HFFc6 (cell line): ENCODE measurements at regions not wholly inside any gene's neighbourhood (a gene's known extent, or its start where the extent isn't known, plus 50 kb on each side); places are given as distances from the start of the nearest gene placed in this dataset.

Experiments
- DNase-seq: peaks from one replicate; pipeline ENCODE4 v3.0.0-alpha.2; 2018
- H3K27ac Mint-ChIP-seq: 2 replicates; pipeline ENCODE4 v1.8.0; 2020; ENCODE audit warnings: mild to moderate bottlenecking, mixed read lengths
- H3K27me3 Mint-ChIP-seq: 2 replicates; pipeline ENCODE4 v1.8.0; 2021; ENCODE audit warnings: mild to moderate bottlenecking, moderate library complexity, mixed read lengths; ENCODE audit not compliant: insufficient read depth
- H3K36me3 Mint-ChIP-seq: 2 replicates; pipeline ENCODE4 v1.8.0; 2021; ENCODE audit warnings: low read depth, mixed read lengths
- H3K4me1 Mint-ChIP-seq: 2 replicates; pipeline ENCODE4 v1.8.0; 2020; ENCODE audit warnings: low read depth, mixed read lengths
- H3K4me3 Mint-ChIP-seq: 2 replicates; pipeline ENCODE4 v1.8.0; 2020; ENCODE audit warnings: mild to moderate bottlenecking, moderate library complexity, mixed read lengths
- H3K9me3 Mint-ChIP-seq: 2 replicates; pipeline ENCODE4 v1.8.0; 2020; ENCODE audit warnings: mild to moderate bottlenecking, mixed read lengths
- CTCF ChIP-seq: fragments of 200-600 bp; sonication (generic); IDR thresholded peaks from 2 replicates; pipeline ENCODE4 v1.5.0; 2021; ENCODE audit warnings: antibody characterized with exemption, mild to moderate bottlenecking

GRCh38 chr2:220417503-220417902 lies 790.1 kb downstream of the SLC4A3 start:
- Mint-ChIP-seq H3K4me3 (no peak overlapping the region), H3K27ac (no peak overlapping the region), H3K27me3 (no peaks in the 10 kb centered on the region), H3K4me1 (no peaks in the 10 kb centered on the region), H3K36me3 (no peaks in the 10 kb centered on the region), H3K9me3 (no peaks in the 10 kb centered on the region)
- DNase-seq = no peak
- TF ChIP-seq CTCF = no peak

GRCh38 chr2:220419647-220420046 lies 792.2 kb downstream of the SLC4A3 start:
- TF ChIP-seq CTCF = no peak
- Mint-ChIP-seq H3K36me3 (no peaks in the 10 kb centered on the region), H3K4me1 (no peaks in the 10 kb centered on the region), H3K27ac (no peak overlapping the region), H3K4me3 (no peak overlapping the region), H3K9me3 (no peaks in the 10 kb centered on the region), H3K27me3 (no peaks in the 10 kb centered on the region)
- DNase-seq = no peak

- Mint-ChIP-seq H3K36me3 (no peaks in the 10 kb centered on the region), H3K27me3 (no peaks in the 10 kb centered on the region), H3K9me3 (no peaks in the 10 kb centered on the region), H3K27ac (no peak overlapping the region), H3K4me3 (no peak overlapping the region), H3K4me1 (no peaks in the 10 kb centered on the region)
- DNase-seq = no peak
- no peak for TF ChIP-seq CTCF
Measured at GRCh38 chr2:220420820-220421219, 793.4 kb downstream of the SLC4A3 start.

GRCh38 chr2:220422676-220423075 lies 795.2 kb downstream of the SLC4A3 start:
- Mint-ChIP-seq H3K27ac (no peak overlapping the region), H3K27me3 (no peaks in the 10 kb centered on the region), H3K4me3 (no peak overlapping the region), H3K36me3 (no peaks in the 10 kb centered on the region), H3K9me3 (no peaks in the 10 kb centered on the region), H3K4me1 (no peaks in the 10 kb centered on the region)
- no peak for TF ChIP-seq CTCF
- no peak for DNase-seq

GRCh38 chr2:220424561-220424960 lies 797.1 kb downstream of the SLC4A3 start:
- no peaks in the 10 kb centered on the region for H3K27me3 Mint-ChIP-seq
- H3K27ac Mint-ChIP-seq = no peak overlapping the region
- H3K36me3 Mint-ChIP-seq = no peaks in the 10 kb centered on the region
- DNase-seq = no peak
- H3K4me3 Mint-ChIP-seq = no peak overlapping the region
- no peaks in the 10 kb centered on the region for H3K9me3 Mint-ChIP-seq
- no peaks in the 10 kb centered on the region for H3K4me1 Mint-ChIP-seq
- TF ChIP-seq CTCF = no peak

- H3K36me3 Mint-ChIP-seq = 0 out of 2 replicates have a peak, but pooled peaks cover 5% of the 10 kb centered on the region
- H3K27ac Mint-ChIP-seq = no peak overlapping the region
- no peaks in the 10 kb centered on the region for H3K27me3 Mint-ChIP-seq
- no peak for TF ChIP-seq CTCF
- no peaks in the 10 kb centered on the region for H3K9me3 Mint-ChIP-seq
- no peak for DNase-seq
- peaks cover 17% of the 10 kb centered on the region for H3K4me1 Mint-ChIP-seq
- H3K4me3 Mint-ChIP-seq = no peak overlapping the region
Measured at GRCh38 chr2:220432645-220433044, 805.2 kb downstream of the SLC4A3 start.
